ENCODE measurements at regions not wholly inside any gene's neighbourhood (a gene's known extent, or its start where the extent isn't known, plus 50 kb on each side); places are given as distances from the start of the nearest gene placed in this dataset.

DNA sequence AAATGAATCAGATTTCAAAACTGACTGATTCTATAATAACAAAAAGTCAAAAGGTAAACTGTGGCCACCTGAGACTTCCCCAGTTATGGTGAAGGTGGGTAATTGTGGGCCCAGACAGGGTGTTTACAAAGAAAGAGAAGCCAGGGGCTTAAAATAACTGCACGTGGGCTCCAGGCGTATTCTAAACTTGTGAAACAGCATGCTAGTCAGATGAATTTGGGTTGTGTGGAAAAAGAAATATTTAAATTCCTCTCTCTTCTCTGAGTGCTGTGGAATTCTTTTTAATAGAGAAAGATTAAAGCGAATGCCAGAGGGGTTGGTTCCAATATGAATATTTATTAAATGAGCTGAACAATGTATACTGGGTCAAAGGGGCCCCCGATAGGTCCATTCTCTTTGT lies 166.3 kb upstream of the AFDN start:
- Histone ChIP-seq H3K9me2 (ENCODE audit: insufficient read depth) (peaks cover 8% of the 10 kb centered on the region; the same call in 1 of the 2 replicates), H2AFZ (no peak overlapping the region), H3K79me2 (replicated peaks; ENCODE audit: insufficient read depth) (no peaks in the 10 kb centered on the region), H3K4me1 (ENCODE audit: insufficient read depth) (no peaks in the 10 kb centered on the region), H3K4me3 (no peak overlapping the region), H3K36me3 (ENCODE audit: insufficient read depth) (no peaks in the 10 kb centered on the region), H3K27me3 (ENCODE audit: insufficient read depth) (no peaks in the 10 kb centered on the region), H3K4me2 (no peak overlapping the region), H3K27ac (ENCODE audit: low read depth) (no peak overlapping the region), H3F3A (replicated peaks; ENCODE audit: low read depth) (no peaks in the 10 kb centered on the region; the same call in 1 of the 2 replicates), H4K20me1 (replicated peaks; ENCODE audit: insufficient read depth) (no peaks in the 10 kb centered on the region)
- H3K4me1 Mint-ChIP-seq: no peaks in the 10 kb centered on the region
- no peak overlapping the region for H3K4me3 Mint-ChIP-seq
- no peaks in the 10 kb centered on the region for H3K36me3 Mint-ChIP-seq (ENCODE audit: low read depth)
- H3K27ac Mint-ChIP-seq: no peak overlapping the region
- H3K27me3 Mint-ChIP-seq (ENCODE audit: insufficient read depth, low read depth, poor library complexity): peaks cover 4% of the 10 kb centered on the region
- DNase-seq (ENCODE audit: low spot score): no peak
- H3K9me3 Mint-ChIP-seq: no peaks in the 10 kb centered on the region
- TF ChIP-seq NANOG (IDR thresholded peaks at IDR 0.05; ENCODE audit: borderline replicate concordance) (no peak), ZNF114 (CRISPR knock-in tag; IDR thresholded peaks at IDR 0.05) (no peak), JUNB (IDR thresholded peaks at IDR 0.05; ENCODE audit: unreplicated experiment) (no peak), CREB1 (CRISPR knock-in tag; IDR thresholded peaks at IDR 0.05; ENCODE audit: low read depth) (no peak), ZNF331 (CRISPR knock-in tag; IDR thresholded peaks at IDR 0.05; ENCODE audit: low read depth) (no peak), EZH2phosphoT487 (IDR thresholded peaks at IDR 0.05; ENCODE audit: unreplicated experiment) (no peak), POLR2AphosphoS5 (IDR thresholded peaks at IDR 0.05; ENCODE audit: low read depth) (no peak)
- TF ChIP-seq, protein P1, sequence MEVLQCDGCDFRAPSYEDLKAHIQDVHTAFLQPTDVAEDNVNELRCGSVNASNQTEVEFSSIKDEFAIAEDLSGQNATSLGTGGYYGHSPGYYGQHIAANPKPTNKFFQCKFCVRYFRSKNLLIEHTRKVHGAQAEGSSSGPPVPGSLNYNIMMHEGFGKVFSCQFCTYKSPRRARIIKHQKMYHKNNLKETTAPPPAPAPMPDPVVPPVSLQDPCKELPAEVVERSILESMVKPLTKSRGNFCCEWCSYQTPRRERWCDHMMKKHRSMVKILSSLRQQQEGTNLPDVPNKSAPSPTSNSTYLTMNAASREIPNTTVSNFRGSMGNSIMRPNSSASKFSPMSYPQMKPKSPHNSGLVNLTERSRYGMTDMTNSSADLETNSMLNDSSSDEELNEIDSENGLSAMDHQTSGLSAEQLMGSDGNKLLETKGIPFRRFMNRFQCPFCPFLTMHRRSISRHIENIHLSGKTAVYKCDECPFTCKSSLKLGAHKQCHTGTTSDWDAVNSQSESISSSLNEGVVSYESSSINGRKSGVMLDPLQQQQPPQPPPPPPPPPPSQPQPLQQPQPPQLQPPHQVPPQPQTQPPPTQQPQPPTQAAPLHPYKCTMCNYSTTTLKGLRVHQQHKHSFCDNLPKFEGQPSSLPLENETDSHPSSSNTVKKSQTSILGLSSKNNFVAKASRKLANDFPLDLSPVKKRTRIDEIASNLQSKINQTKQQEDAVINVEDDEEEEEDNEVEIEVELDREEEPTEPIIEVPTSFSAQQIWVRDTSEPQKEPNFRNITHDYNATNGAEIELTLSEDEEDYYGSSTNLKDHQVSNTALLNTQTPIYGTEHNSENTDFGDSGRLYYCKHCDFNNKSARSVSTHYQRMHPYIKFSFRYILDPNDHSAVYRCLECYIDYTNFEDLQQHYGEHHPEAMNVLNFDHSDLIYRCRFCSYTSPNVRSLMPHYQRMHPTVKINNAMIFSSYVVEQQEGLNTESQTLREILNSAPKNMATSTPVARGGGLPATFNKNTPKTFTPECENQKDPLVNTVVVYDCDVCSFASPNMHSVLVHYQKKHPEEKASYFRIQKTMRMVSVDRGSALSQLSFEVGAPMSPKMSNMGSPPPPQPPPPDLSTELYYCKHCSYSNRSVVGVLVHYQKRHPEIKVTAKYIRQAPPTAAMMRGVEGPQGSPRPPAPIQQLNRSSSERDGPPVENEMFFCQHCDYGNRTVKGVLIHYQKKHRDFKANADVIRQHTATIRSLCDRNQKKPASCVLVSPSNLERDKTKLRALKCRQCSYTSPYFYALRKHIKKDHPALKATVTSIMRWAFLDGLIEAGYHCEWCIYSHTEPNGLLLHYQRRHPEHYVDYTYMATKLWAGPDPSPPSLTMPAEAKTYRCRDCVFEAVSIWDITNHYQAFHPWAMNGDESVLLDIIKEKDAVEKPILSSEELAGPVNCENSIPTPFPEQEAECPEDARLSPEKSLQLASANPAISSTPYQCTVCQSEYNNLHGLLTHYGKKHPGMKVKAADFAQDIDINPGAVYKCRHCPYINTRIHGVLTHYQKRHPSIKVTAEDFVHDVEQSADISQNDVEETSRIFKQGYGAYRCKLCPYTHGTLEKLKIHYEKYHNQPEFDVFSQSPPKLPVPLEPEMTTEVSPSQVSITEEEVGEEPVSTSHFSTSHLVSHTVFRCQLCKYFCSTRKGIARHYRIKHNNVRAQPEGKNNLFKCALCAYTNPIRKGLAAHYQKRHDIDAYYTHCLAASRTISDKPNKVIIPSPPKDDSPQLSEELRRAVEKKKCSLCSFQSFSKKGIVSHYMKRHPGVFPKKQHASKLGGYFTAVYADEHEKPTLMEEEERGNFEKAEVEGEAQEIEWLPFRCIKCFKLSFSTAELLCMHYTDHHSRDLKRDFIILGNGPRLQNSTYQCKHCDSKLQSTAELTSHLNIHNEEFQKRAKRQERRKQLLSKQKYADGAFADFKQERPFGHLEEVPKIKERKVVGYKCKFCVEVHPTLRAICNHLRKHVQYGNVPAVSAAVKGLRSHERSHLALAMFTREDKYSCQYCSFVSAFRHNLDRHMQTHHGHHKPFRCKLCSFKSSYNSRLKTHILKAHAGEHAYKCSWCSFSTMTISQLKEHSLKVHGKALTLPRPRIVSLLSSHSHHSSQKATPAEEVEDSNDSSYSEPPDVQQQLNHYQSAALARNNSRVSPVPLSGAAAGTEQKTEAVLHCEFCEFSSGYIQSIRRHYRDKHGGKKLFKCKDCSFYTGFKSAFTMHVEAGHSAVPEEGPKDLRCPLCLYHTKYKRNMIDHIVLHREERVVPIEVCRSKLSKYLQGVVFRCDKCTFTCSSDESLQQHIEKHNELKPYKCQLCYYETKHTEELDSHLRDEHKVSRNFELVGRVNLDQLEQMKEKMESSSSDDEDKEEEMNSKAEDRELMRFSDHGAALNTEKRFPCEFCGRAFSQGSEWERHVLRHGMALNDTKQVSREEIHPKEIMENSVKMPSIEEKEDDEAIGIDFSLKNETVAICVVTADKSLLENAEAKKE (CRISPR knock-in tag; IDR thresholded peaks at IDR 0.05): no peak
- TF ChIP-seq, protein P2, sequence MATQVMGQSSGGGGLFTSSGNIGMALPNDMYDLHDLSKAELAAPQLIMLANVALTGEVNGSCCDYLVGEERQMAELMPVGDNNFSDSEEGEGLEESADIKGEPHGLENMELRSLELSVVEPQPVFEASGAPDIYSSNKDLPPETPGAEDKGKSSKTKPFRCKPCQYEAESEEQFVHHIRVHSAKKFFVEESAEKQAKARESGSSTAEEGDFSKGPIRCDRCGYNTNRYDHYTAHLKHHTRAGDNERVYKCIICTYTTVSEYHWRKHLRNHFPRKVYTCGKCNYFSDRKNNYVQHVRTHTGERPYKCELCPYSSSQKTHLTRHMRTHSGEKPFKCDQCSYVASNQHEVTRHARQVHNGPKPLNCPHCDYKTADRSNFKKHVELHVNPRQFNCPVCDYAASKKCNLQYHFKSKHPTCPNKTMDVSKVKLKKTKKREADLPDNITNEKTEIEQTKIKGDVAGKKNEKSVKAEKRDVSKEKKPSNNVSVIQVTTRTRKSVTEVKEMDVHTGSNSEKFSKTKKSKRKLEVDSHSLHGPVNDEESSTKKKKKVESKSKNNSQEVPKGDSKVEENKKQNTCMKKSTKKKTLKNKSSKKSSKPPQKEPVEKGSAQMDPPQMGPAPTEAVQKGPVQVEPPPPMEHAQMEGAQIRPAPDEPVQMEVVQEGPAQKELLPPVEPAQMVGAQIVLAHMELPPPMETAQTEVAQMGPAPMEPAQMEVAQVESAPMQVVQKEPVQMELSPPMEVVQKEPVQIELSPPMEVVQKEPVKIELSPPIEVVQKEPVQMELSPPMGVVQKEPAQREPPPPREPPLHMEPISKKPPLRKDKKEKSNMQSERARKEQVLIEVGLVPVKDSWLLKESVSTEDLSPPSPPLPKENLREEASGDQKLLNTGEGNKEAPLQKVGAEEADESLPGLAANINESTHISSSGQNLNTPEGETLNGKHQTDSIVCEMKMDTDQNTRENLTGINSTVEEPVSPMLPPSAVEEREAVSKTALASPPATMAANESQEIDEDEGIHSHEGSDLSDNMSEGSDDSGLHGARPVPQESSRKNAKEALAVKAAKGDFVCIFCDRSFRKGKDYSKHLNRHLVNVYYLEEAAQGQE (IDR thresholded peaks at IDR 0.05; ENCODE audit: unreplicated experiment): no peak
- ATAC-seq: no peak
